Astrocyte of the cerebellum (primary cell): ENCODE measurements at regions not wholly inside any gene's neighbourhood (a gene's known extent, or its start where the extent isn't known, plus 50 kb on each side); places are given as distances from the start of the nearest gene placed in this dataset.
"Not testable (repeated sequence)": the region's sequence is repeated elsewhere in the genome, so short reads cannot be mapped to it uniquely, and the experiment has no call there.

Experiments
- DNase-seq: peaks from one replicate; pipeline ENCODE4 v3.0.0-alpha.2; 2011; ENCODE audit warnings: low read depth
- H3K4me3 ChIP-seq: 2 replicates; pipeline ENCODE4 v1.5.1; 2011; ENCODE audit warnings: mild to moderate bottlenecking, low read depth, low read length, moderate library complexity
- in situ Hi-C: cut with HindIII; loops from 2 replicates; pipeline ENCODE4 v1.10.0; 2017; ENCODE audit warnings: low sequenced_read_pairs
- TF ChIP-seq, protein P1 (sequence below): IDR thresholded peaks from 2 replicates; pipeline ENCODE4 v1.5.1; 2012; ENCODE audit warnings: low read length, low read depth, moderate library complexity, mild to moderate bottlenecking; ENCODE audit errors: missing control alignments

DNA sequence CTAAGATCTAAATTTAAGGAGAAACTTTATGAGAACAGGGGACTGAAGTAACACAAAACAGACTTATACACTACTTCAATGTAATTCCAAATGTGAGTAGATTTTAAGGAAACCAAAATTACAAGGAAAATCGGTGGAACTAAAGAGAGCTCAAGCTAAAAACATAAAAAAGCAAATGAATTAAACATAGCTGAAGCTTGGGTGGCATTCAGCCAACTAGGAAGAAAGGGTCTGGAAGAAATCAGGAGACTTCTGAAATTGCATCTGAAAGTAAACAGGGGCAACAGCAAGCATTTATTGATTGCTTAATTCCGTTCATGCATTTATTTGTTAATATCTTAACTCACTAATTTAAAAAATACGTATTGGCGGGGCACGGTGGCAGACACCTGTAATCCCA is 727.3 kb upstream of the PKDCC start:
- in situ Hi-C loops: no loop called here
- no peak overlapping the region for H3K4me3 ChIP-seq
- TF ChIP-seq, protein P1, sequence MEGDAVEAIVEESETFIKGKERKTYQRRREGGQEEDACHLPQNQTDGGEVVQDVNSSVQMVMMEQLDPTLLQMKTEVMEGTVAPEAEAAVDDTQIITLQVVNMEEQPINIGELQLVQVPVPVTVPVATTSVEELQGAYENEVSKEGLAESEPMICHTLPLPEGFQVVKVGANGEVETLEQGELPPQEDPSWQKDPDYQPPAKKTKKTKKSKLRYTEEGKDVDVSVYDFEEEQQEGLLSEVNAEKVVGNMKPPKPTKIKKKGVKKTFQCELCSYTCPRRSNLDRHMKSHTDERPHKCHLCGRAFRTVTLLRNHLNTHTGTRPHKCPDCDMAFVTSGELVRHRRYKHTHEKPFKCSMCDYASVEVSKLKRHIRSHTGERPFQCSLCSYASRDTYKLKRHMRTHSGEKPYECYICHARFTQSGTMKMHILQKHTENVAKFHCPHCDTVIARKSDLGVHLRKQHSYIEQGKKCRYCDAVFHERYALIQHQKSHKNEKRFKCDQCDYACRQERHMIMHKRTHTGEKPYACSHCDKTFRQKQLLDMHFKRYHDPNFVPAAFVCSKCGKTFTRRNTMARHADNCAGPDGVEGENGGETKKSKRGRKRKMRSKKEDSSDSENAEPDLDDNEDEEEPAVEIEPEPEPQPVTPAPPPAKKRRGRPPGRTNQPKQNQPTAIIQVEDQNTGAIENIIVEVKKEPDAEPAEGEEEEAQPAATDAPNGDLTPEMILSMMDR: no peak
- DNase-seq: no peak

DNA sequence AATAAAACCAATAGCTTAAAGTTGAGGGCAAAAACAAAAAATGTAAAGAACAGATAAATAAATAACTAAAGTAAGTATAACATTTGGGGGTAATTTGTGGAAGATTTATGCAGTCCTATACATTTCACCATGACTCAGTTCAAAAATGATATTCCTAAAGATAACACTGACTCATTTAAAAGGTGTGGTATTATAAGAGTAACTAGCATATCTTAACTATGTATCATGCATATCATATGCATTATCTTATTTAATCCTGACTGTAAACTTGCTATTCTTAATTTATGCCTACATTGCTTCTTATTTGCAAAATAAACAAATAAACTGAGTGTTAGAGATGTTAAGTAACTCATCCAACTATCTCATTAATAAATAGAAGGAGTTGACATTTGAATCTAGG is 726.5 kb upstream of the PKDCC start:
- TF ChIP-seq, protein P1: no peak
- DNase-seq: no peak
- in situ Hi-C loops: no loop called here
- H3K4me3 ChIP-seq: no peak overlapping the region

DNA sequence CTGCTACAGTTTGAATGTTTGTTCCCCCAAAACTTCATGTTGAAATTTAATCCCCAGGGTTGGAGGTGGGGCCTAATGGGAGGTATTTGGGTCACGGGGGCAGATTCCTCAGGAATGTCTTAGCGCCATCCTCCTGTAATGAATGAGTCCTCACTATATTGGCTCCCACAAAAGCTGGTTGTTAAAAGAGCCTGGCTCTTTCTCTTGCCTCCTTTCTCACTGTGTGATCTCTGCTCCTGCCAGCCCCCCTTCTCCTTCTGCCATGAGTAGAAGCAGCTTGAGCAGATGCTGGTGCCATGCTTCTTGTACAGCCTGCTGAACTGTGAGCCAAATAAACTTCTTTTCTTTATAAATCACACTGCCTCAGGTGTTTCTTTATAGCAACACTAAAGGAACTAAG is 721.0 kb upstream of the PKDCC start:
- TF ChIP-seq, protein P1: no peak
- H3K4me3 ChIP-seq: no peak overlapping the region
- in situ Hi-C loops: no loop called here
- DNase-seq: no peak

- TF ChIP-seq, protein P1: no peak
- no peak overlapping the region for H3K4me3 ChIP-seq
- in situ Hi-C loops: no loop called here
- no peak for DNase-seq
Measured at GRCh38 chr2:41329040-41329439, 718.8 kb upstream of the PKDCC start.

GRCh38 chr2:41334159-41334558 is 713.7 kb upstream of the PKDCC start:
- DNase-seq: no peak
- H3K4me3 ChIP-seq: no peak overlapping the region
- in situ Hi-C loops: no loop called here
- TF ChIP-seq, protein P1: no peak

- in situ Hi-C loops, DNase-seq, H3K4me3 ChIP-seq: not testable (repeated sequence)
Measured at GRCh38 chr2:41335573-41335972, 712.2 kb upstream of the PKDCC start.

GRCh38 chr2:41337956-41338355 is 709.9 kb upstream of the PKDCC start:
- TF ChIP-seq, protein P1: no peak
- in situ Hi-C loops: no loop called here
- no peak for DNase-seq
- H3K4me3 ChIP-seq: no peak overlapping the region
